ENCODE measurements at regions not wholly inside any gene's neighbourhood (a gene's known extent, or its start where the extent isn't known, plus 50 kb on each side); places are given as distances from the start of the nearest gene placed in this dataset.
A peak's percentile ranks its signal among the peaks of the same experiment; 100 is the strongest.

DNA sequence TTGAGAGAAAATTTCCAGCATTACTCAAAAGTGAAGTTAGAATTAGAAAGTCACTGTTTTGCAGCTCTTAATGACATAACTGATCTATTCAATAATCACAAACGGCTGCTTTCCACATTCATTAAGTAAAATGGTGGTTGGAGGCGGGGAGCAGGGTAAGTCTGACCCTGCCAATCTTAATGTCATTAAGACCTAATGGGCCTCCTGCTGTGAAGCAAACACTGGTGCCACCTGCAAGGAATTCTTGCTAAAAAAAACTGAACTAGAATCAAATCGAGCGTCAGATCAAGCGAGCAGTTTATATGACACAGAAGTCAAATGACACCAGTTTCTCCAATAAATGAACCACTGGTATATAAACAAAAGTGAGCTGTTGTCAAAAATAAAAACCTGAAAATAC, 351.5 kb downstream of the BRD1 start:
- in situ Hi-C loops (cut with HindIII; ENCODE audit: low pct_unique_long_range_greater_than_20kb, low sequenced_read_pairs) = no loop called here
- DNase-seq (ENCODE audit: low read depth, low spot score) = no peak

DNA sequence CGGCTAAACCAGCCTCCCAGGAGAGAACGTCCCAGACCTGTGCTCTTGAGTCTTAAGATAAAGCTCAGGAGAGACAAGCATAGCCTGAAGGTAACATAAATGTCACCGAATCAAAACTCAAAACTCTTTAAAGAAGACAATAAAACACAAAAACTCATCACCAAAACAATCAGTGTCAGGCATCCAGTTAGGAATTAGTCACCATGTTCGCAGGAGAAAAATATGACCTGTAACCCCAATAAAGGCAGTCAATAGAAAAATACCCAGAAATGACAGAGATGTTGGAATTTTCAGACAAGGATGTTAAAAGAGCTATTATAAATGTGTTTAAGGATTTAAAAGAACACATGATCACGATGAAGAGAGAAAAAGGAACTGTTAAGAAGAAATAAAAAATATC, 352.4 kb downstream of the BRD1 start:
- in situ Hi-C loops (cut with HindIII; ENCODE audit: low pct_unique_long_range_greater_than_20kb, low sequenced_read_pairs) = no loop called here
- no peak for DNase-seq (ENCODE audit: low read depth, low spot score)

DNA sequence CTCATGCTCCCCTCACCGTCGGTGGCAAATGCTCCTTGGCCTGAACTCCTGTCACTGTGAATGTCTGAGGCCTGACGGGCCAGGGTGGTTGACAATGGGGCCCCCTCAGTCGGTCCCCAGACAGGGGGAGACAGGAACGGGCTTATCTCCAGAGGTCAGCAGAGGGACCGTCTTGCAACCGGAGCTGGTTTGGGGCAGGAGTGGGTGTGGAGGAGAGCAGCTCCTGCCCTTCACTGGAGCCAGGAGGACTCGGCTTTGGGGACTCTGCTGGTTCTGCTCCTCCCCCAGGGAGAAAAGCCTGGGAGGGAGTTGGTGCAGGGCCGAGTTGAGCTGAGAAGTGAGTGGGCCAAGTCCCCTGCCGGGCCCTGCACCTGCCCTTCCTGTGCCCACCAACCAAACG, 354.4 kb downstream of the BRD1 start:
- in situ Hi-C loops (cut with HindIII; ENCODE audit: low pct_unique_long_range_greater_than_20kb, low sequenced_read_pairs) = no loop called here

GRCh38 chr22:49470741-49471503, 356.8 kb downstream of the BRD1 start:
- DNase-seq (ENCODE audit: low read depth, low spot score) = no peak
- in situ Hi-C loops (cut with HindIII; ENCODE audit: low pct_unique_long_range_greater_than_20kb, low sequenced_read_pairs) = no loop called here

More for the DNA sequence above, 354.4 kb downstream of the BRD1 start:
- no peak for DNase-seq (ENCODE audit: low read depth, low spot score)

GRCh38 chr22:49469896-49470740, 357.6 kb downstream of the BRD1 start:
- in situ Hi-C loops (cut with HindIII; ENCODE audit: low pct_unique_long_range_greater_than_20kb, low sequenced_read_pairs) = no loop called here
- DNase-seq (ENCODE audit: low read depth, low spot score) = no peak

GRCh38 chr22:49468487-49469198, 359.0 kb downstream of the BRD1 start:
- in situ Hi-C loops (cut with HindIII; ENCODE audit: low pct_unique_long_range_greater_than_20kb, low sequenced_read_pairs) = no loop called here
- DNase-seq (ENCODE audit: low read depth, low spot score) = no peak

DNA sequence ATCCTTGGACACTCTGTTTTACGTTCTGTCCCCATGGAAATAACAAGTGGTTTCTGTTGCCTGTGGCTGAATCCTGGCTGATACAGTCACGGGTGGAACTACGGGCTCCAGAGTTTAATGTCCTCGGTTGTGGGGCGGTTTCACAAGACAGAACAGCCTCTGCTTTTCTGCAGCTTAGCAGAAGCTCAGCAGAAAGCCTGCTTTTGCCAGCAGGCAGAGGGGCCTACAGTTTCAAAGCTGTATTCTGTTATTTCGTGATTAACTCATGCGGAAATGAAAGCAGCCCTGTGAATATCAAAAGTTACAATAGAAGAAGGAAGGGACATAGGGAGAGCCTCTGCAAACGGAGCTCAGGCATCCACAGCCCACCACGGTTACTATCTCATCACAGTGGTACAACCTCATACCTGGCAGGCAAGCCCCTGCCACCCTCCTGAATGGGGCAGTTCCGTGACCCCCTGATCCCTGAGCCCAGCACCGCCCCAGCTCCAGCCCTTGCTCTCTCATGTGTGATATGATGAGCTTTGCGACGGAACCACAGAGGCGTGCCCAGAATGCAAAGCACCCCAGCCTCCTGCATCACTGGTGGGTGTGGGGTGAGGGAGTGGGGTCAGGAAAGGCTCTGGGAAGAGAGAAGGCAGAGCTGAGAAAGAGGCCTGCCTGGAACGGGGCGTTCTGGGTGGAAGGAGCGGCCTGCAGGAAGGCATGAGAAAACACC, 360.6 kb downstream of the BRD1 start:
- in situ Hi-C loops (cut with HindIII; ENCODE audit: low pct_unique_long_range_greater_than_20kb, low sequenced_read_pairs) = no loop called here
- no peak for DNase-seq (ENCODE audit: low read depth, low spot score)

DNA sequence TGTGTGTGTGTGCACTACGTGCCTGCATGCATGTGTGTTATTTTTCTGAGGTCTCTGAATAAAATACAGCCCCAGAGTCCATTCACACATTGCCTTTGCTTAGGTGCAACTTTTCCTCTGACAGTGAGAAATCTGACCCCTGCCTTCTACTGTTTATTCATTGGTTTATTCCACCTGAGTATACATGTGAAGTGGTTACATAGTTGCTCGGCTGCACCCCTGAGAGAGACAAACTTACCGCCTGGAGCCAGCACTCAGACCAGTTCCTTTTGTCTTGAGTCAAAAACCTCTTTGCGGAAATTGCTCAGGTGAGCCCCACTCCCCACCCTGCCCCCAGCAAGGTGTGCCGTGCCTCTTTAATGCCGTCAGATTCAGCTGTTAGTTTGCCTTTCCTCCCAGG, 363.6 kb downstream of the BRD1 start:
- DNase-seq (ENCODE audit: low read depth, low spot score) = no peak
- in situ Hi-C loops (cut with HindIII; ENCODE audit: low pct_unique_long_range_greater_than_20kb, low sequenced_read_pairs) = no loop called here

DNA sequence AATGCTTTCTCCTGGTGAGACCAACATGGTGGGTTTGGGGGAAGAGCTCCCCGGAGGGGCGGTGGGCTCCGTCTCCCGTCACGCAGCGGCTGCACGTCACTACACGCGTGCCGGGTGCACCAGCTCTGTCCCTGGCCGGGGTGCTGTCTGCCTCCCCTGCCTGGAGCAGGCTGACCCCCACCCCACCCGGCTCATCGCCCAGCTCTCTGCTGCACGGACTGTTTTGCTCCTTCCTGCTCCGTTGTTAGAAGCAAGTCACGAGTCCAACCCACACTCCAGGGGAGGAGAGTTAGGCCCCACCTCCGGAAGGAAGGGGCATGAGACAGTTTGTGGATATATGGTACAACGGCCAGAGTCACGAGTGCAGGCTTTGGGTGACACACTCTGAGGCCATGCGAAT, 364.9 kb downstream of the BRD1 start:
- in situ Hi-C loops (cut with HindIII; ENCODE audit: low pct_unique_long_range_greater_than_20kb, low sequenced_read_pairs) = no loop called here

DNA sequence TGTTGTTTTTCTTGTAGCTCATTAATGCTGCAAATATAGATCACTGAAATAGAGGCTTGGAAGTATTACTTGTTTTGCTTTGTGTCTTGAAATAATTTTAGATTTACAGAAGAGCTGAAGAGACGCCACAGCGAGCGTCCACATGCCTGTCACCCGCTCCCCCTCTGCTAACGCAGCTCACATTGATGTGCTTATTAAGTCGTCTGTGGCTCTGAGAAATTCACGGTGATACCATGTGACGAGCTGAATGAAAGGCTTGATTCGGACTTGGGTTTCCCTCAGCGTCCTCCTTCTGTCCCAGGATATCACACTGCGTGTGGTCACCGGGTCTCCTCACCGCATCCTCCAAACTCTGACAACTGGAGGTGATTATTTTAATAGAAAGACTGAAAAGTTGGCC, 365.4 kb downstream of the BRD1 start:
- DNase-seq (ENCODE audit: low read depth, low spot score) = peak; percentile 5
- in situ Hi-C loops (cut with HindIII; ENCODE audit: low pct_unique_long_range_greater_than_20kb, low sequenced_read_pairs) = no loop called here

More for the DNA sequence above, 364.9 kb downstream of the BRD1 start:
- peak; percentile 70 for DNase-seq (ENCODE audit: low read depth, low spot score)

- in situ Hi-C loops (cut with HindIII; ENCODE audit: low pct_unique_long_range_greater_than_20kb, low sequenced_read_pairs) = no loop called here
- no peak for DNase-seq (ENCODE audit: low read depth, low spot score)
Measured at GRCh38 chr22:49461674-49462073, 366.0 kb downstream of the BRD1 start.

GRCh38 chr22:49460592-49461281, 366.9 kb downstream of the BRD1 start:
- in situ Hi-C loops (cut with HindIII; ENCODE audit: low pct_unique_long_range_greater_than_20kb, low sequenced_read_pairs) = no loop called here
- no peak for DNase-seq (ENCODE audit: low read depth, low spot score)

GRCh38 chr22:49460091-49460490, 367.6 kb downstream of the BRD1 start:
- in situ Hi-C loops (cut with HindIII; ENCODE audit: low pct_unique_long_range_greater_than_20kb, low sequenced_read_pairs) = no loop called here
- no peak for DNase-seq (ENCODE audit: low read depth, low spot score)

- in situ Hi-C loops (cut with HindIII; ENCODE audit: low pct_unique_long_range_greater_than_20kb, low sequenced_read_pairs) = no loop called here
Measured at GRCh38 chr22:49458708-49459099, 369.0 kb downstream of the BRD1 start.

DNA sequence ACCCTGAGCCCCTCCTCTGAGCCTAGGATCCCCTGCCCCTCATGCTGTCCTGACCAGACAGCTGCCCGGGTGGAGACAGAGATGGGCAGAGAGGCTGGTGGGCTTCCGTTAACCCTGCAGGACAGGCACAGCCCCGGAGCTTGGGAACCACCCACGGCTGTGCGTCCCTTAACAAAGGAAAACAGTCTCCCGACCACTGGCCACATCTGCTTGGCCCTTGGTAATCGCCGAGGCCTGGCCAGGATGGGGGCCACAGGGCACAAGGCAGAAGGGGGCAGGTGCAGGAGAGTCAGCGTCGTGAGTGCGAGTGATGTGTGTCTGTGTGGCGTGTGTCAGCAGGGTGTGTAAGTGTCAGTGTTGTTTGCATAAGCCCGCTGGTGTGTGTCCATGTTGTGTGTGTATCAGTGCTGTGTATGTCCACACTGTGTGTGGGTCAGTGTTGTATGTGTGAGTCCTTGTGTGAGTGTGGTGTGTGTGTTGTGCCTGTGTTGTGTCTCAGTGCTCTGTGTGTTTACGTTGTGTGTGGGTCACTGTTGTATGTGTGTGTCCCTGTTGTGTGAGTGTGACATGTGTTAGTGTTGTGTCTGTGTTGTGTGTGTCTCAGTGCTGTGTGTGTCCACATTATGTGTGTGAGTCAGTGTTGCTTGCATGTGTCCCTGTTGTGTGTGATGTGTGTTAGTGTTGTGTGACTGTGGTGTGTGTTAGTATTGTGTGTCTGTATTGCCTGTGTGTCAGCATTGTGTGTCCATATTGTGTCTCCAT, 369.5 kb downstream of the BRD1 start:
- in situ Hi-C loops (cut with HindIII; ENCODE audit: low pct_unique_long_range_greater_than_20kb, low sequenced_read_pairs) = no loop called here
- DNase-seq (ENCODE audit: low read depth, low spot score) = no peak

More at GRCh38 chr22:49458708-49459099, 369.0 kb downstream of the BRD1 start:
- DNase-seq (ENCODE audit: low read depth, low spot score) = no peak

DNA sequence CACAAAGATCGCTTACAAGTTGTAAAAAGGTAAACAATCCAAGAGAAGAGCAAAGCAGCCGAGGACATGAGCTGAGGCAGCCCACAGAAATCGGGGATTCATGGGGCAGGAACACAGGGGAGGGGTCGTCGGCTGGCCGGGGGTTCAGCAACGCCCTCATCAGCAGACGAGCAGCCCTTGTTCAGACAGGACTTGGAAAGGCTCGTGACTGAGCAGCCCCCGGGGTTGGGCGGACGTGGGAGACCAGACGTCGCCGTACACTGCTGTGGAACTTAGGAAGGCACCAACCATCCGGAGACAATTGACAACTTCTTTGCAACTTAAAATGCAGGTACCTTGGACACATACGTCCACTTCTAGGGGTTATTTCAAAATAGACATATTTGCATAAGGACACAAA, 370.5 kb downstream of the BRD1 start:
- in situ Hi-C loops (cut with HindIII; ENCODE audit: low pct_unique_long_range_greater_than_20kb, low sequenced_read_pairs) = no loop called here
- DNase-seq (ENCODE audit: low read depth, low spot score) = no peak

- DNase-seq (ENCODE audit: low read depth, low spot score) = no peak
- in situ Hi-C loops (cut with HindIII; ENCODE audit: low pct_unique_long_range_greater_than_20kb, low sequenced_read_pairs) = no loop called here
Measured at GRCh38 chr22:49455595-49455994, 372.1 kb downstream of the BRD1 start.

Data from SK-MEL-5 (cell line).